SK-N-SH (cell line): ENCODE measurements at regions not wholly inside any gene's neighbourhood (a gene's known extent, or its start where the extent isn't known, plus 50 kb on each side); places are given as distances from the start of the nearest gene placed in this dataset.
"Not testable (repeated sequence)": the region's sequence is repeated elsewhere in the genome, so short reads cannot be mapped to it uniquely, and the experiment has no call there.

ENCODE experiments used
- ELF1 ChIP-seq: IDR thresholded peaks from 2 replicates; pipeline ENCODE4 v1.4.0; 2012
- EP300 ChIP-seq, 2 experiments: IDR thresholded peaks; 2 replicates each; pipeline versions ENCODE4 v1.4.0 to v1.6.1; 2012; ENCODE audit warnings: borderline replicate concordance in 1 of 2, low read depth in 1 of 2, low read length in 1 of 2
- FOSL2 ChIP-seq: IDR thresholded peaks from 2 replicates; pipeline ENCODE4 v1.4.0; 2012; ENCODE audit warnings: low read depth, mild to moderate bottlenecking, moderate library complexity, borderline replicate concordance
- JUND ChIP-seq: IDR thresholded peaks from 2 replicates; pipeline ENCODE4 v1.4.0; 2012
- MXI1 ChIP-seq: IDR thresholded peaks from 2 replicates; pipeline ENCODE4 v1.6.1; 2012; ENCODE audit warnings: mild to moderate bottlenecking, low read depth, low read length, improper control_type of control experiment
- RCOR1 ChIP-seq: fragments of 150-350 bp; IDR thresholded peaks from 2 replicates; pipeline ENCODE4 v1.6.1; 2017; ENCODE audit warnings: antibody characterized with exemption, low read length
- SIN3A ChIP-seq: IDR thresholded peaks from 2 replicates; pipeline ENCODE4 v1.6.1; 2012; ENCODE audit warnings: low read depth, mild to moderate bottlenecking, low read length, moderate library complexity, borderline replicate concordance
- TAF1 ChIP-seq: IDR thresholded peaks from 2 replicates; pipeline ENCODE4 v1.6.1; 2012; ENCODE audit warnings: low read depth, mild to moderate bottlenecking, low read length, moderate library complexity, borderline replicate concordance
- TCF12 ChIP-seq: IDR thresholded peaks from 2 replicates; pipeline ENCODE4 v1.4.0; 2012
- TF ChIP-seq, protein P1 (sequence below): IDR thresholded peaks from 2 replicates; pipeline ENCODE4 v1.4.0; 2012; ENCODE audit warnings: low read depth, borderline replicate concordance
- TF ChIP-seq, protein P2 (sequence below): IDR thresholded peaks from 2 replicates; pipeline ENCODE4 v1.4.0; 2012; ENCODE audit warnings: low read depth
- TF ChIP-seq, protein P3 (sequence below): fragments of 200-600 bp; sonication (generic); IDR thresholded peaks from 2 replicates; pipeline ENCODE4 v1.6.1; 2017; ENCODE audit warnings: antibody characterized with exemption, mild to moderate bottlenecking, moderate library complexity
- TF ChIP-seq, protein P4 (sequence below): IDR thresholded peaks from 2 replicates; pipeline ENCODE4 v1.6.1; 2012; ENCODE audit warnings: mild to moderate bottlenecking, low read depth, low read length, moderate library complexity
- TF ChIP-seq, protein P5 (sequence below): fragments of 150-350 bp; IDR thresholded peaks from 2 replicates; pipeline ENCODE4 v1.6.1; 2017; ENCODE audit warnings: antibody characterized with exemption, low read length, low read depth, borderline replicate concordance

DNA sequence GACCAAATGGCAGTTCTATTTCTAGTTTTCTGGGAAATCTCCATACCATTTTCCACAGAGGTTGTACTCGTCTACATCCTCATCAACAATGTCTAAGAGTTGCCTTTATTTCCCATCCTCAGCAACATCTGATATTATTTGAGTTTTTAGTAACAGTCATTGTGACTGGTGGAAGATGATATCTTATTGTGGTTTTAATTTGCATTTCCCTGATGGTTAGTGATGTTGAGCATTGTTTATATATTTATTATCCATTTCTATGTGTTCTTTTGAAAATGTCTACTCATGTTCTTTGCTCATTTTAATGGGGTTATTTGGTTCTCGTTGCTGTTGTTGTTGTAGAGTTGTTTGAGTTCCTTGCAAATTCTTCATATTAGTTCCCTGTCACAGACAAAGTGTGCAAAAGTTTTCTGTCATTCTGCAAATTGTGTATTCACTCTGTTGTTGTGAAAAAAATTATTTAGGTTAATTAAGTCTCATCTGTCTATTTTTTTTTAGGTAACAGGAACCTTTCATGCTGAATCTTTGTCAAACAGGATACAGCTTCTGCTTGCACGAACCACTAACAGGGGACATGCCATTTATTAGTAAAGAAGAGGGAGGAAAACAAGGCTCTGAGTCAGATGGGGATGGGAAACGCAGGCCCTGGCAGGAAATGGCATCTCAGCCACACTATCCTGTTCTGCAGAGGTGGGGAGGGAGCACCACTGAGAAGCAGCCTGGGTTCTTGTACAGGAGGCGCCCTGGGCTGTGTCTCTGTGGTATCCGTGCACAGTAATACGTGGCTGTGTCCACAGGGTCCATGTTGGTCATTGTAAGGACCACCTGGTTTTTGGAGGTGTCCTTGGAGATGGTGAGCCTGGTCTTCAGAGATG is 1196.7 kb downstream of the TMEM121 start:
- not testable (repeated sequence) for TF ChIP-seq ELF1; TAF1; FOSL2; MXI1; TCF12; SIN3A; RCOR1; EP300 (IDR thresholded peaks at IDR 0.05; ENCODE audit: borderline replicate concordance in 1 of 2, low read depth in 1 of 2, low read length in 1 of 2); JUND
- TF ChIP-seq, protein P1, sequence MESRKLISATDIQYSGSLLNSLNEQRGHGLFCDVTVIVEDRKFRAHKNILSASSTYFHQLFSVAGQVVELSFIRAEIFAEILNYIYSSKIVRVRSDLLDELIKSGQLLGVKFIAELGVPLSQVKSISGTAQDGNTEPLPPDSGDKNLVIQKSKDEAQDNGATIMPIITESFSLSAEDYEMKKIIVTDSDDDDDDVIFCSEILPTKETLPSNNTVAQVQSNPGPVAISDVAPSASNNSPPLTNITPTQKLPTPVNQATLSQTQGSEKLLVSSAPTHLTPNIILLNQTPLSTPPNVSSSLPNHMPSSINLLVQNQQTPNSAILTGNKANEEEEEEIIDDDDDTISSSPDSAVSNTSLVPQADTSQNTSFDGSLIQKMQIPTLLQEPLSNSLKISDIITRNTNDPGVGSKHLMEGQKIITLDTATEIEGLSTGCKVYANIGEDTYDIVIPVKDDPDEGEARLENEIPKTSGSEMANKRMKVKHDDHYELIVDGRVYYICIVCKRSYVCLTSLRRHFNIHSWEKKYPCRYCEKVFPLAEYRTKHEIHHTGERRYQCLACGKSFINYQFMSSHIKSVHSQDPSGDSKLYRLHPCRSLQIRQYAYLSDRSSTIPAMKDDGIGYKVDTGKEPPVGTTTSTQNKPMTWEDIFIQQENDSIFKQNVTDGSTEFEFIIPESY, result not testable (repeated sequence)
- TF ChIP-seq, protein P2, sequence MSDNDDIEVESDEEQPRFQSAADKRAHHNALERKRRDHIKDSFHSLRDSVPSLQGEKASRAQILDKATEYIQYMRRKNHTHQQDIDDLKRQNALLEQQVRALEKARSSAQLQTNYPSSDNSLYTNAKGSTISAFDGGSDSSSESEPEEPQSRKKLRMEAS, result not testable (repeated sequence)
- TF ChIP-seq, protein P3, sequence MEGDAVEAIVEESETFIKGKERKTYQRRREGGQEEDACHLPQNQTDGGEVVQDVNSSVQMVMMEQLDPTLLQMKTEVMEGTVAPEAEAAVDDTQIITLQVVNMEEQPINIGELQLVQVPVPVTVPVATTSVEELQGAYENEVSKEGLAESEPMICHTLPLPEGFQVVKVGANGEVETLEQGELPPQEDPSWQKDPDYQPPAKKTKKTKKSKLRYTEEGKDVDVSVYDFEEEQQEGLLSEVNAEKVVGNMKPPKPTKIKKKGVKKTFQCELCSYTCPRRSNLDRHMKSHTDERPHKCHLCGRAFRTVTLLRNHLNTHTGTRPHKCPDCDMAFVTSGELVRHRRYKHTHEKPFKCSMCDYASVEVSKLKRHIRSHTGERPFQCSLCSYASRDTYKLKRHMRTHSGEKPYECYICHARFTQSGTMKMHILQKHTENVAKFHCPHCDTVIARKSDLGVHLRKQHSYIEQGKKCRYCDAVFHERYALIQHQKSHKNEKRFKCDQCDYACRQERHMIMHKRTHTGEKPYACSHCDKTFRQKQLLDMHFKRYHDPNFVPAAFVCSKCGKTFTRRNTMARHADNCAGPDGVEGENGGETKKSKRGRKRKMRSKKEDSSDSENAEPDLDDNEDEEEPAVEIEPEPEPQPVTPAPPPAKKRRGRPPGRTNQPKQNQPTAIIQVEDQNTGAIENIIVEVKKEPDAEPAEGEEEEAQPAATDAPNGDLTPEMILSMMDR, result not testable (repeated sequence)
- TF ChIP-seq, protein P4, sequence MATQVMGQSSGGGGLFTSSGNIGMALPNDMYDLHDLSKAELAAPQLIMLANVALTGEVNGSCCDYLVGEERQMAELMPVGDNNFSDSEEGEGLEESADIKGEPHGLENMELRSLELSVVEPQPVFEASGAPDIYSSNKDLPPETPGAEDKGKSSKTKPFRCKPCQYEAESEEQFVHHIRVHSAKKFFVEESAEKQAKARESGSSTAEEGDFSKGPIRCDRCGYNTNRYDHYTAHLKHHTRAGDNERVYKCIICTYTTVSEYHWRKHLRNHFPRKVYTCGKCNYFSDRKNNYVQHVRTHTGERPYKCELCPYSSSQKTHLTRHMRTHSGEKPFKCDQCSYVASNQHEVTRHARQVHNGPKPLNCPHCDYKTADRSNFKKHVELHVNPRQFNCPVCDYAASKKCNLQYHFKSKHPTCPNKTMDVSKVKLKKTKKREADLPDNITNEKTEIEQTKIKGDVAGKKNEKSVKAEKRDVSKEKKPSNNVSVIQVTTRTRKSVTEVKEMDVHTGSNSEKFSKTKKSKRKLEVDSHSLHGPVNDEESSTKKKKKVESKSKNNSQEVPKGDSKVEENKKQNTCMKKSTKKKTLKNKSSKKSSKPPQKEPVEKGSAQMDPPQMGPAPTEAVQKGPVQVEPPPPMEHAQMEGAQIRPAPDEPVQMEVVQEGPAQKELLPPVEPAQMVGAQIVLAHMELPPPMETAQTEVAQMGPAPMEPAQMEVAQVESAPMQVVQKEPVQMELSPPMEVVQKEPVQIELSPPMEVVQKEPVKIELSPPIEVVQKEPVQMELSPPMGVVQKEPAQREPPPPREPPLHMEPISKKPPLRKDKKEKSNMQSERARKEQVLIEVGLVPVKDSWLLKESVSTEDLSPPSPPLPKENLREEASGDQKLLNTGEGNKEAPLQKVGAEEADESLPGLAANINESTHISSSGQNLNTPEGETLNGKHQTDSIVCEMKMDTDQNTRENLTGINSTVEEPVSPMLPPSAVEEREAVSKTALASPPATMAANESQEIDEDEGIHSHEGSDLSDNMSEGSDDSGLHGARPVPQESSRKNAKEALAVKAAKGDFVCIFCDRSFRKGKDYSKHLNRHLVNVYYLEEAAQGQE, result not testable (repeated sequence)
- TF ChIP-seq, protein P5, sequence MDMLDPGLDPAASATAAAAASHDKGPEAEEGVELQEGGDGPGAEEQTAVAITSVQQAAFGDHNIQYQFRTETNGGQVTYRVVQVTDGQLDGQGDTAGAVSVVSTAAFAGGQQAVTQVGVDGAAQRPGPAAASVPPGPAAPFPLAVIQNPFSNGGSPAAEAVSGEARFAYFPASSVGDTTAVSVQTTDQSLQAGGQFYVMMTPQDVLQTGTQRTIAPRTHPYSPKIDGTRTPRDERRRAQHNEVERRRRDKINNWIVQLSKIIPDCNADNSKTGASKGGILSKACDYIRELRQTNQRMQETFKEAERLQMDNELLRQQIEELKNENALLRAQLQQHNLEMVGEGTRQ, result not testable (repeated sequence)
